ENCODE measurements at regions not wholly inside any gene's neighbourhood (a gene's known extent, or its start where the extent isn't known, plus 50 kb on each side); places are given as distances from the start of the nearest gene placed in this dataset.

DNA sequence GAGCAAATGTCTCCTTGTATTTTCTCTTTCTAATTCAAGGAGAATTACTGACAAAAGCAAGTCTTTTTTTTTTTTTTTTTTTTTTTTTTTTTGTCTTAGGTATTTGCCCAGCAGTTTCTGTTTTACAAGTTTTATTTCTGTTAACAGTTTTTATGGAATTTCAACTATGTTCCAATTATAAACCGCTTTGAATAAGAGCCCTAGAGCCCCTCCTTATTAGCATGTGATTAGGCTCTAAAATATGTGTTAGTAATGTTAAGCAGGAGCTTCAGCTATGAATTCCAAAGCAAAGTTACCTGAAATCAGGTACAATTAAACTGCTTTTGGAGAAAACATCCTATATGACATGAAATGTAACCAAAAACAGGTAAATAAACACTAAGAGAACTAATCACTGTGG, 997.0 kb upstream of the POT1 start:
- TF ChIP-seq, protein P1, sequence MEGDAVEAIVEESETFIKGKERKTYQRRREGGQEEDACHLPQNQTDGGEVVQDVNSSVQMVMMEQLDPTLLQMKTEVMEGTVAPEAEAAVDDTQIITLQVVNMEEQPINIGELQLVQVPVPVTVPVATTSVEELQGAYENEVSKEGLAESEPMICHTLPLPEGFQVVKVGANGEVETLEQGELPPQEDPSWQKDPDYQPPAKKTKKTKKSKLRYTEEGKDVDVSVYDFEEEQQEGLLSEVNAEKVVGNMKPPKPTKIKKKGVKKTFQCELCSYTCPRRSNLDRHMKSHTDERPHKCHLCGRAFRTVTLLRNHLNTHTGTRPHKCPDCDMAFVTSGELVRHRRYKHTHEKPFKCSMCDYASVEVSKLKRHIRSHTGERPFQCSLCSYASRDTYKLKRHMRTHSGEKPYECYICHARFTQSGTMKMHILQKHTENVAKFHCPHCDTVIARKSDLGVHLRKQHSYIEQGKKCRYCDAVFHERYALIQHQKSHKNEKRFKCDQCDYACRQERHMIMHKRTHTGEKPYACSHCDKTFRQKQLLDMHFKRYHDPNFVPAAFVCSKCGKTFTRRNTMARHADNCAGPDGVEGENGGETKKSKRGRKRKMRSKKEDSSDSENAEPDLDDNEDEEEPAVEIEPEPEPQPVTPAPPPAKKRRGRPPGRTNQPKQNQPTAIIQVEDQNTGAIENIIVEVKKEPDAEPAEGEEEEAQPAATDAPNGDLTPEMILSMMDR (IDR thresholded peaks at IDR 0.05; ENCODE audit: insufficient read depth, low read length, poor library complexity, severe bottlenecking), result no peak
- TF ChIP-seq EZH2phosphoT487 (conservative IDR thresholded peaks at IDR 0.05; ENCODE audit: low read length), result no peak
